ENCODE measurements at regions not wholly inside any gene's neighbourhood (a gene's known extent, or its start where the extent isn't known, plus 50 kb on each side); places are given as distances from the start of the nearest gene placed in this dataset.
"Not testable (repeated sequence)": the region's sequence is repeated elsewhere in the genome, so short reads cannot be mapped to it uniquely, and the experiment has no call there.

DNA sequence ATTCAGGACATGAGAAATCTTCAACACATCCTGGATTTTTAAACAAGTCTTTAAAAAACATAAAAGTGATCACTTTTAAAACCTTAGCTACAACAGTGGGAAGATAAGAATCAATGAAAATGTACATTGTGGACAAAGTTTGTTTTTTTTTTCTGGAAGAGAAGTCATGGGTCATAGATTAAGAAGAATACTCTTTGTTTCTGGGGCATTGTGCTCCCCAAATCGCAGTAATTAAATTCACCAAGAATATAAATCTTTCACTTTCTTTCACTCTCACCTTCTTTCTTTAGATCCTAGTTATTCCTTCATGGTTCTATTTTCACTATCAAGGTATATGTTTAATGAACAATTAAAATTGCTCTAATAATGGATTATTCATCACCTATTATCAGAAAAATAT, 132.6 kb upstream of the PGR start:
- Histone ChIP-seq H3K27ac (ENCODE audit: low read depth, low read length) (no peak overlapping the region), H2BK120ac (ENCODE audit: low read depth, low read length) (no peak overlapping the region), H3K27me3 (ENCODE audit: insufficient read depth, low read length, poor library complexity) (no peaks in the 10 kb centered on the region), H2AK5ac (ENCODE audit: low read length) (no peak overlapping the region), H3K23ac (ENCODE audit: low read length) (no peak overlapping the region), H2BK5ac (ENCODE audit: low read length) (no peak overlapping the region), H3K79me2 (ENCODE audit: control insufficient read depth, insufficient read depth, low read length) (no peaks in the 10 kb centered on the region), H3K4me3 (ENCODE audit: low read length) (no peak overlapping the region), H3K36me3 (ENCODE audit: control insufficient read depth, insufficient read depth, low read length) (no peaks in the 10 kb centered on the region), H4K8ac (ENCODE audit: low read depth, low read length) (no peak overlapping the region), H3K56ac (ENCODE audit: low read length) (no peak overlapping the region), H3K79me1 (ENCODE audit: low read length) (no peaks in the 10 kb centered on the region), H3K4me2 (ENCODE audit: low read length) (no peak overlapping the region), H4K5ac (ENCODE audit: low read length) (no peak overlapping the region), H3K4me1 (ENCODE audit: control insufficient read depth, low read depth, low read length) (no peaks in the 10 kb centered on the region), H2BK15ac (replicated peaks; ENCODE audit: low read depth) (no peak overlapping the region), H3K9ac (ENCODE audit: low read length) (no peak overlapping the region), H3K4ac (ENCODE audit: low read depth, low read length) (no peak overlapping the region), H3K18ac (ENCODE audit: low read length) (no peak overlapping the region)
- no peak for DNase-seq
- WGBS (ENCODE audit: extremely low coverage, insufficient coverage, low lambda C conversion rate), result no CpG with 5 or more reads among the region's 1 CpG

DNA sequence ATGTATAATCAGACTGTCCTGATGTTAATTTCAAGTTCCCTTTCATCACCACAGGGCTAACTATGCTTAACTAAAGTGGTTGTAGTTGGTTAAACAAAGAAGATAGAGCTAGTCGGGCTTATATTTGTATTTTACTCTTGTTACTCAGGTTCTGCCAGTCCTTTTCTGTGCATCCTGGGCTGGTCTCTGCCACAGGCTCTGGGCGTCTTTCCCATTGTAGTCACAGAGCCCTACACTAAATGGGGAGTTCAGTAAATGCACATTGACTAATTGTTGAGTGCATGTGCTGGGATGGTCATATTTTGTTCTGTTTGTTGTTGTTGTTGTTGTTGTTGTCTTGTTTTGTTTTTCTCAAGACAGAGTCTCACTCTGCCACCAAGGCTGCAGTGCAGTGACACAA, 125.4 kb upstream of the PGR start:
- H4K5ac ChIP-seq (ENCODE audit: low read length), result no peak overlapping the region
- H3K4me2 ChIP-seq (ENCODE audit: low read length), result no peak overlapping the region

DNA sequence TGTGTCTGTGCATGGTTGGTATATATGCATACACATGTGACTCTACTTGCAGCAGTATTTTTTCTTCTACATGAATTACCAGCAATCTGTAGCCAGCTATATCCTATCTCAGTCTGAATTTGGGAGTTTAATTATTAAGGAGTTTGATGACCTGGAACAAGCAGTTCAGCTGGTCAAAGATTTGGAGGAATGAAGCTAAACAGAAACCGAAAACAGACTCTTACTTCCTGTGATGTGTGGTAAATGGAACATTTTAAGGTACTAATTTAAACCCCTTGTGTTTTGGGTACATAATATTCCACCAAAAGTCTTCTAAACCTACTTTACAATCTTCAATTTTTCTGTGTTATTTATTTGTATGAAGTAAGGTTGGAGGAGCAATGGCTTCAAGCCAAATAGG, 124.4 kb upstream of the PGR start:
- Histone ChIP-seq H2AK5ac (ENCODE audit: low read length) (no peak overlapping the region), H3K36me3 (ENCODE audit: control insufficient read depth, insufficient read depth, low read length) (no peaks in the 10 kb centered on the region), H3K9ac (ENCODE audit: low read length) (no peak overlapping the region), H3K27ac (ENCODE audit: low read depth, low read length) (no peak overlapping the region), H3K79me2 (ENCODE audit: control insufficient read depth, insufficient read depth, low read length) (no peaks in the 10 kb centered on the region), H2BK15ac (replicated peaks; ENCODE audit: low read depth) (no peak overlapping the region), H2BK5ac (ENCODE audit: low read length) (no peak overlapping the region), H3K4me3 (ENCODE audit: low read length) (no peak overlapping the region), H3K79me1 (ENCODE audit: low read length) (no peaks in the 10 kb centered on the region), H4K8ac (ENCODE audit: low read depth, low read length) (no peak overlapping the region), H3K4ac (ENCODE audit: low read depth, low read length) (no peak overlapping the region), H4K5ac (ENCODE audit: low read length) (no peak overlapping the region), H3K4me2 (ENCODE audit: low read length) (no peak overlapping the region), H3K56ac (ENCODE audit: low read length) (no peak overlapping the region), H3K23ac (ENCODE audit: low read length) (no peak overlapping the region), H3K18ac (ENCODE audit: low read length) (no peak overlapping the region), H3K4me1 (ENCODE audit: control insufficient read depth, low read depth, low read length) (no peaks in the 10 kb centered on the region), H3K27me3 (ENCODE audit: insufficient read depth, low read length, poor library complexity) (no peaks in the 10 kb centered on the region), H2BK120ac (ENCODE audit: low read depth, low read length) (no peak overlapping the region)
- DNase-seq, result no peak
- no CpG with 5 or more reads among the region's 1 CpG for WGBS (ENCODE audit: extremely low coverage, insufficient coverage, low lambda C conversion rate)

More for the DNA sequence above, 125.4 kb upstream of the PGR start:
- Histone ChIP-seq H3K18ac (ENCODE audit: low read length) (no peak overlapping the region), H2AK5ac (ENCODE audit: low read length) (no peak overlapping the region), H3K4ac (ENCODE audit: low read depth, low read length) (no peak overlapping the region), H3K56ac (ENCODE audit: low read length) (no peak overlapping the region), H3K4me3 (ENCODE audit: low read length) (no peak overlapping the region), H3K23ac (ENCODE audit: low read length) (no peak overlapping the region), H2BK15ac (replicated peaks; ENCODE audit: low read depth) (no peak overlapping the region), H3K36me3 (ENCODE audit: control insufficient read depth, insufficient read depth, low read length) (no peaks in the 10 kb centered on the region), H4K8ac (ENCODE audit: low read depth, low read length) (no peak overlapping the region), H3K9ac (ENCODE audit: low read length) (no peak overlapping the region), H2BK120ac (ENCODE audit: low read depth, low read length) (no peak overlapping the region), H2BK5ac (ENCODE audit: low read length) (no peak overlapping the region), H3K4me1 (ENCODE audit: control insufficient read depth, low read depth, low read length) (no peaks in the 10 kb centered on the region), H3K79me2 (ENCODE audit: control insufficient read depth, insufficient read depth, low read length) (no peaks in the 10 kb centered on the region), H3K27me3 (ENCODE audit: insufficient read depth, low read length, poor library complexity) (no peaks in the 10 kb centered on the region), H3K79me1 (ENCODE audit: low read length) (no peaks in the 10 kb centered on the region), H3K27ac (ENCODE audit: low read depth, low read length) (no peak overlapping the region)
- DNase-seq, result no peak
- WGBS (ENCODE audit: extremely low coverage, insufficient coverage, low lambda C conversion rate), result no CpG with 5 or more reads among the region's 2 CpGs

DNA sequence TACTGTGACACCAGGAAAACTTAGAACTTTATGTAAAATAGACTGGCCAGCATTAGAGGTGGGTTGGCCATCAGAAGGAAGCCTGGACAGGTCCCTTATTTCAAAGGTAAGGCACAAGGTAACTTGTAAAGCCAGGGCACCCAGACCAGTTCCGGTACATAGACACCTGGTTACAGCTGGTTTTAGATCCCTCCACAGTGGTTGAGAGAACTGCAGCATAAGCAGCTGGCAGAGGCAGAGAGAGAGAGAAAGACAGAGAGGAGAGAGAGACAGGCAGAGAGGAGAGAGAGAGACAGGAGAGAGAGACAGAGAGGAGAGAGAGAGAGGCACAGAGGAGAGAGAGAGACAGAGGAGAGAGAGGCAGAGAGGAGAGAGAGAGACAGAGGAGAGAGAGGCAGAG, 116.0 kb upstream of the PGR start:
- H3K4me2 ChIP-seq (ENCODE audit: low read length), result not testable (repeated sequence)
- no CpG with 5 or more reads among the region's 1 CpG for WGBS (ENCODE audit: extremely low coverage, insufficient coverage, low lambda C conversion rate)

DNA sequence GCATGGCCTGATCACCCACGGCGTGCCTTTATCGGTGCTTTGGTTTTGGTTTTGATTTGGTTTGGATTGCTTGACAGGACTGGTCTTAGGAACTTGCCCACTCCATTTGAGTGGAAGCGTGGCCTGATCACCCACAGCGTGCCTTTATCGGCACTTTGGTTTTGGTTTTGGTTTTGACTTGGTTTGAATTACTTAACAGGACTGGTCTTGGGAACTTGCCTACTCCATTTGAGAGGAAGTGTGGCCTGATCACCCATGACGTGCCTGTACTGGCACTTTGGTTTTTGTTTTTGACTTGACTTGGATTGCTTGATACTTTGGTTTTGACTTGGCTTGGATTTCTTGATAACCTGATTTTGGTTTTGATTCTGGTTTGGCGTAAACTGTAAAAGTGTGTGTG, 115.5 kb upstream of the PGR start:
- not testable (repeated sequence) for H3K9ac ChIP-seq (ENCODE audit: low read length); H2BK5ac ChIP-seq (ENCODE audit: low read length); H4K8ac ChIP-seq (ENCODE audit: low read depth, low read length); H3K79me2 ChIP-seq (ENCODE audit: control insufficient read depth, insufficient read depth, low read length); H3K79me1 ChIP-seq (ENCODE audit: low read length); H2BK15ac ChIP-seq (replicated peaks; ENCODE audit: low read depth); H3K27ac ChIP-seq (ENCODE audit: low read depth, low read length); H4K5ac ChIP-seq (ENCODE audit: low read length); H3K4me1 ChIP-seq (ENCODE audit: control insufficient read depth, low read depth, low read length); H3K4me2 ChIP-seq (ENCODE audit: low read length); DNase-seq; H3K4me3 ChIP-seq (ENCODE audit: low read length); H2BK120ac ChIP-seq (ENCODE audit: low read depth, low read length); H3K23ac ChIP-seq (ENCODE audit: low read length); H3K4ac ChIP-seq (ENCODE audit: low read depth, low read length); H3K56ac ChIP-seq (ENCODE audit: low read length); H3K18ac ChIP-seq (ENCODE audit: low read length); H2AK5ac ChIP-seq (ENCODE audit: low read length); H3K27me3 ChIP-seq (ENCODE audit: insufficient read depth, low read length, poor library complexity); H3K36me3 ChIP-seq (ENCODE audit: control insufficient read depth, insufficient read depth, low read length)
- no CpG with 5 or more reads among the region's 8 CpGs for WGBS (ENCODE audit: extremely low coverage, insufficient coverage, low lambda C conversion rate)

More for the DNA sequence above, 116.0 kb upstream of the PGR start:
- not testable (repeated sequence) for H3K4me1 ChIP-seq (ENCODE audit: control insufficient read depth, low read depth, low read length); H3K27ac ChIP-seq (ENCODE audit: low read depth, low read length); H3K9ac ChIP-seq (ENCODE audit: low read length); H3K18ac ChIP-seq (ENCODE audit: low read length); H3K56ac ChIP-seq (ENCODE audit: low read length); H3K27me3 ChIP-seq (ENCODE audit: insufficient read depth, low read length, poor library complexity); H2BK120ac ChIP-seq (ENCODE audit: low read depth, low read length); H3K79me2 ChIP-seq (ENCODE audit: control insufficient read depth, insufficient read depth, low read length); DNase-seq; H3K4me3 ChIP-seq (ENCODE audit: low read length); H2AK5ac ChIP-seq (ENCODE audit: low read length); H4K8ac ChIP-seq (ENCODE audit: low read depth, low read length); H4K5ac ChIP-seq (ENCODE audit: low read length); H3K23ac ChIP-seq (ENCODE audit: low read length); H3K36me3 ChIP-seq (ENCODE audit: control insufficient read depth, insufficient read depth, low read length); H2BK5ac ChIP-seq (ENCODE audit: low read length); H2BK15ac ChIP-seq (replicated peaks; ENCODE audit: low read depth); H3K79me1 ChIP-seq (ENCODE audit: low read length); H3K4ac ChIP-seq (ENCODE audit: low read depth, low read length)

DNA sequence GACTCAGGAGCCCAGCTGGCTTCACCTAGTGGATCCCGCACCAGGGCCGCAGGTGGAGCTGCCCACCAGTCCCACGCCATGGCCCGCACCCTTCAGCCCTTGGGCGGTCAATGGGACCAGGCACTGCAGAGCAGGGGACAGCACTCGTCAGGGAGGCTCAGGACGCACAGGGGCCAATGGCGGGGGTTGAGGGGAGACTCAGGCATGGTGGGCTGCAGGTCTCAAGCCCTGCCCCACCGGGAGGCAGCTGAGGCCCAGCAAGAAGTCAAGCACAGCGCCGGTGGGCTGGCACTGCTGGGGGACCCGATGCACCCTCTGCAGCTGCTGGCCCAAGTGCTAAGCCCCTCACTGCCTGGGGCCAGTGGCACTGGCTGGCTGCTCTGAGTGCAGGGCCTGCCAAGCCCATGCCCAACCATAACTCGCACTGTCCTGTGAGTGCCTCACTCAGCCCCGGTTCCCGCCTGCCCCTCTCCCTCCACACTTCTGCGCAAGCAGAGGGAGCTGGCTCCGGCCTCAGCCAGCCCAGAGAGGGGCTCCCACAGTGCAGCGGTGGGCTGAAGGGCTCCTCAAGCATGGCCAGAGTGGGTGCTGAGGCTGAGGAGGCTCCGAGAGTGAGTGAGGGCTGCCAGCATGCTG, 111.7 kb upstream of the PGR start:
- Histone ChIP-seq H2AK5ac (ENCODE audit: low read length) (no peak overlapping the region), H3K4me3 (ENCODE audit: low read length) (no peak overlapping the region), H2BK5ac (ENCODE audit: low read length) (no peak overlapping the region), H3K9ac (ENCODE audit: low read length) (no peak overlapping the region), H2BK15ac (replicated peaks; ENCODE audit: low read depth) (no peak overlapping the region), H3K36me3 (ENCODE audit: control insufficient read depth, insufficient read depth, low read length) (no peaks in the 10 kb centered on the region), H4K5ac (ENCODE audit: low read length) (no peak overlapping the region), H3K4ac (ENCODE audit: low read depth, low read length) (no peak overlapping the region), H3K23ac (ENCODE audit: low read length) (no peak overlapping the region), H3K18ac (ENCODE audit: low read length) (no peak overlapping the region), H3K4me1 (ENCODE audit: control insufficient read depth, low read depth, low read length) (no peaks in the 10 kb centered on the region), H3K27me3 (ENCODE audit: insufficient read depth, low read length, poor library complexity) (no peaks in the 10 kb centered on the region), H3K56ac (ENCODE audit: low read length) (no peak overlapping the region), H3K4me2 (ENCODE audit: low read length) (no peak overlapping the region), H3K79me2 (ENCODE audit: control insufficient read depth, insufficient read depth, low read length) (no peaks in the 10 kb centered on the region), H2BK120ac (ENCODE audit: low read depth, low read length) (no peak overlapping the region), H3K79me1 (ENCODE audit: low read length) (no peaks in the 10 kb centered on the region), H3K27ac (ENCODE audit: low read depth, low read length) (no peak overlapping the region), H4K8ac (ENCODE audit: low read depth, low read length) (no peak overlapping the region)
- WGBS (ENCODE audit: extremely low coverage, insufficient coverage, low lambda C conversion rate), result no CpG with 5 or more reads among the region's 19 CpGs
- no peak for DNase-seq

Data from mesendoderm (in vitro differentiated cells).